VCaP (cell line): ENCODE measurements at regions not wholly inside any gene's neighbourhood (a gene's known extent, or its start where the extent isn't known, plus 50 kb on each side); places are given as distances from the start of the nearest gene placed in this dataset.
"Not testable (repeated sequence)": the region's sequence is repeated elsewhere in the genome, so short reads cannot be mapped to it uniquely, and the experiment has no call there.

Source experiments
- H3K27ac ChIP-seq: fragments of 450-650 bp; 2 replicates; pipeline ENCODE4 v1.5.1; 2017
- TF ChIP-seq, protein P1 (sequence below): fragments of 450-650 bp; conservative IDR thresholded peaks from 2 replicates; pipeline ENCODE4 v1.5.1; 2017; ENCODE audit warnings: mild to moderate bottlenecking, moderate library complexity

GRCh38 chr18:10147226-10147625 is 233.4 kb downstream of the VAPA start:
- no peak overlapping the region for H3K27ac ChIP-seq
- TF ChIP-seq, protein P1, sequence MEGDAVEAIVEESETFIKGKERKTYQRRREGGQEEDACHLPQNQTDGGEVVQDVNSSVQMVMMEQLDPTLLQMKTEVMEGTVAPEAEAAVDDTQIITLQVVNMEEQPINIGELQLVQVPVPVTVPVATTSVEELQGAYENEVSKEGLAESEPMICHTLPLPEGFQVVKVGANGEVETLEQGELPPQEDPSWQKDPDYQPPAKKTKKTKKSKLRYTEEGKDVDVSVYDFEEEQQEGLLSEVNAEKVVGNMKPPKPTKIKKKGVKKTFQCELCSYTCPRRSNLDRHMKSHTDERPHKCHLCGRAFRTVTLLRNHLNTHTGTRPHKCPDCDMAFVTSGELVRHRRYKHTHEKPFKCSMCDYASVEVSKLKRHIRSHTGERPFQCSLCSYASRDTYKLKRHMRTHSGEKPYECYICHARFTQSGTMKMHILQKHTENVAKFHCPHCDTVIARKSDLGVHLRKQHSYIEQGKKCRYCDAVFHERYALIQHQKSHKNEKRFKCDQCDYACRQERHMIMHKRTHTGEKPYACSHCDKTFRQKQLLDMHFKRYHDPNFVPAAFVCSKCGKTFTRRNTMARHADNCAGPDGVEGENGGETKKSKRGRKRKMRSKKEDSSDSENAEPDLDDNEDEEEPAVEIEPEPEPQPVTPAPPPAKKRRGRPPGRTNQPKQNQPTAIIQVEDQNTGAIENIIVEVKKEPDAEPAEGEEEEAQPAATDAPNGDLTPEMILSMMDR, result no peak

DNA sequence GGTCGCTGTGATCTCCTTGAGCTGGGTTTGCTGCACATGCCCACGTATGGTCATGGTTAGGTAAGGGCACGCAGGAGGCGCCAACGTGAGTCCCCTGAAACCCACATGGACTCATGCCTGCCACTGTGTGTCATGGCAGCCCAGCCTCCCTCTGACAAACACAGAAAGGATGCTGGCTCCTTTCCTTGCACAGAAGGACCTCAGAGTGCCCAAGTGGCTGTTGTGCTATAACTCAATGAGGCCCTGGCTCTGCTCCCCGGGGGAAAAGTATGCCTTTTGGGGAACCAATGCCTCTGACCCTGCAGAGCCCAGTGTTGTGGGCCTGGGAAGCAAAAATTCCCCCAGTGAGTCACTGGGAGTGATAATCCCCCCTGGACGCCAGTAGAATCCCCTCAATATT is 233.9 kb downstream of the VAPA start:
- no peak overlapping the region for H3K27ac ChIP-seq
- TF ChIP-seq, protein P1, result no peak

- H3K27ac ChIP-seq, result no peak overlapping the region
- TF ChIP-seq, protein P1, result no peak
These were observed 234.5 kb downstream of the VAPA start for GRCh38 chr18:10148189-10148929.

DNA sequence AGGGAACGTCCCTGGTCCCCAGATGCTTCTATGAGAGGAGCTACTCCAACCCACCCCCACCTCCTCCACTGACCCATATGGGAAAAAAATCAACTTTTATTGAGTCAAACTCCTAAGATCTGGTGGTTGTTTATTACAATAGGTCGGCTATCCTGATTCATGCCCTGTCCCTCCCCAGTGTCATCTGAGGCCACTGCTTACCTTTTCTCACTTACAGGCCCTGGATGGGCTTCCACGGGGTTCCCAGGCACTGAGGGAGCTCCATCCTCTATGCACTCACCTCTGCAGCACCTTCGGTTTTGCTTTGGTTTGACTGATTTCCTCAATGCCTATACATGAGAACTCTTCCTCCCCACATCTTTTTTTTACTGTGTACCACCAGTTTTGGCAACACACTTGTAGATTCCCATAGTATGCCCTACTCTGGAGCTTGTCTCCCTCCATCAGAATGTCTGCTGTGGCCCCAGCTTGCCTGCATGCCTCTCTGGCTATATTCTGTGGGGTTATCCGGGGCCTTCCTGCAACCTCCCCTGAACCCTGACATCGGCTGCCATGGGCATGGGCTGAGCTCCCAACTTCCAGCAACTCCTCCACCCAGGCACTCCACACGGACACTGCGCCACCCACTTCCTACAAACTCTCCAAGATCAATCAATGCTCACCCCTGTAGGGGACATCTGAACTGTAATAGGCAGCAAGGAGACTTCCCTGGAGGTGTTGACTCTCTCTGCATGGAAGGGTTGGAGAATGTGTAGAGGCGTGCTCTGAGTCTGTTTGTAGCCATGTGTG is 236.1 kb downstream of the VAPA start:
- TF ChIP-seq, protein P1, result no peak
- no peak overlapping the region for H3K27ac ChIP-seq

DNA sequence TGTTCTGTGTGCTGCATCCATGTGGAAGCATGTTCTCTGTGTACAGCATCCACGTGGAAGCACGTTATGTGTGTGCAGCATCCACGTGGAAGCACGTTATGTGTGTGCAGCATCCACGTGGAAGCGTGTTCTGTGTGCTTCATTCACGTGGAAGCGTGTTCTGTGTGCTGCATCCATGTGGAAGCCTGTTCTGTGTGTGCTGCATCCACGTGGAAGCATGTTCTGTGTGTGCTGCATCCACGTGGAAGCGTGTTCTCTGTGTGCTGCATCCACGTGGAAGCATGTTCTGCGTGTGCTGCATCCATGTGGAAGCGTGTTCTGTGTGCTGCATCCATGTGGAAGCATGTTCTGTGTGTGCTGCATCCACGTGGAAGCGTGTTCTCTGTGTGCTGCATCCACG is 236.8 kb downstream of the VAPA start:
- not testable (repeated sequence) for H3K27ac ChIP-seq

DNA sequence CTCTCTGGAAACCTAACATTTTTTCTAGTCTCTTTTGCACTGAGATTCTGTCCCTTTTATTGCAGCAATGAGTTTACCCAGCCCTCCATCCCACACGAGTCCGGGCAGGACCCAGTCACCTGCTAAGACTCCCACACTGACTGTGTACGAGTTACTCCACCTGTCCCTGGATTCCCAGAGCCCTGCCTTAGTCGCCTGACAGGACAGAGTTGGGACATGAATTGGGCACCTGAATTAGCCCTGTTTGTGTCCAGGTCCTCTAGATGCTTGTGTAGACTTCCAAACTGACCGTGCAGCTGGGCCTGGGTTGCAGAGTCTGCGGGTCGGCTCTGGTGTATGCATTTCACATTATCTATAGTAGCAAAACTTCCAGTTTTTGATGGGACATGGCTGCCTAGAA is 238.7 kb downstream of the VAPA start:
- TF ChIP-seq, protein P1, result no peak
- H3K27ac ChIP-seq, result no peak overlapping the region

GRCh38 chr18:10153924-10154752 is 240.3 kb downstream of the VAPA start:
- TF ChIP-seq, protein P1, result no peak
- H3K27ac ChIP-seq, result no peak overlapping the region
